ENCODE measurements at regions not wholly inside any gene's neighbourhood (a gene's known extent, or its start where the extent isn't known, plus 50 kb on each side); places are given as distances from the start of the nearest gene placed in this dataset.
A peak's percentile ranks its signal among the peaks of the same experiment; 100 is the strongest.

DNA sequence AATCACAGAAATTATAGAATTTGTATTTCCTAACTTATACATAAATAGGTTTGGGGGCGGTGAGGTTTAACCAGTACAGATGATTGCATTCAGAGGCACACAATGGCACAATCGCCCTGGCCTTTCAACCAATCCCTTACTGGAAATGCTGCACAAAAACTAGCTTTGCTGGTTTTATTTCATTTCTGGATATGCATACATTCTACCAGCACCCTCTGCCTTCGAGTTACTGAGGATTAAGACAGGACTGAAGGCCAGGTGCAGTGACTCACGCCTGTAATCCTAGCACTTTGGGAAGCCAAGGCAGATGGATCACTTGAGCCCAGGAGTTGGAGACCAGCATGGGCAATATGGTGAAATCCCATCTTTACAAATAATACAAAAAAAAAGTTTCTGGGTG is 336.1 kb downstream of the ARRDC4 start:
- BruUV-seq (replicated peaks): no TSS peak
- intact Hi-C loops (cut with micrococcal nuclease): loop anchor here (5.0 to 10.0 kb wide), 2 partner anchors 131 to 1052 kb away; no protein-coding TSS in a partner anchor
- Mint-ChIP-seq H3K27me3 (ENCODE audit: insufficient read depth, unreplicated experiment) (peaks cover 34% of the 10 kb centered on the region), H3K27ac (ENCODE audit: low read depth, unreplicated experiment) (no peak overlapping the region), H3K9me3 (ENCODE audit: unreplicated experiment) (no peaks in the 10 kb centered on the region), H3K4me1 (ENCODE audit: insufficient read depth, unreplicated experiment) (no peaks in the 10 kb centered on the region), H3K4me3 (ENCODE audit: unreplicated experiment) (no peak overlapping the region), H3K36me3 (ENCODE audit: insufficient read depth, unreplicated experiment) (no peaks in the 10 kb centered on the region)
- CTCF ChIA-PET: interaction anchor here (0.6 to 2.6 kb wide), 14 partner anchors 8 to 857 kb away, joined by 3 to 14 read pairs (median 3); no protein-coding TSS in a partner anchor
- POLR2A ChIA-PET: interaction anchor here (0.5 to 0.6 kb wide), 2 partner anchors 822 to 1946 kb away, joined by 3 to 6 read pairs; no protein-coding TSS in a partner anchor
- no peak for DNase-seq (ENCODE audit: unreplicated experiment)
- TF ChIP-seq, protein P1, sequence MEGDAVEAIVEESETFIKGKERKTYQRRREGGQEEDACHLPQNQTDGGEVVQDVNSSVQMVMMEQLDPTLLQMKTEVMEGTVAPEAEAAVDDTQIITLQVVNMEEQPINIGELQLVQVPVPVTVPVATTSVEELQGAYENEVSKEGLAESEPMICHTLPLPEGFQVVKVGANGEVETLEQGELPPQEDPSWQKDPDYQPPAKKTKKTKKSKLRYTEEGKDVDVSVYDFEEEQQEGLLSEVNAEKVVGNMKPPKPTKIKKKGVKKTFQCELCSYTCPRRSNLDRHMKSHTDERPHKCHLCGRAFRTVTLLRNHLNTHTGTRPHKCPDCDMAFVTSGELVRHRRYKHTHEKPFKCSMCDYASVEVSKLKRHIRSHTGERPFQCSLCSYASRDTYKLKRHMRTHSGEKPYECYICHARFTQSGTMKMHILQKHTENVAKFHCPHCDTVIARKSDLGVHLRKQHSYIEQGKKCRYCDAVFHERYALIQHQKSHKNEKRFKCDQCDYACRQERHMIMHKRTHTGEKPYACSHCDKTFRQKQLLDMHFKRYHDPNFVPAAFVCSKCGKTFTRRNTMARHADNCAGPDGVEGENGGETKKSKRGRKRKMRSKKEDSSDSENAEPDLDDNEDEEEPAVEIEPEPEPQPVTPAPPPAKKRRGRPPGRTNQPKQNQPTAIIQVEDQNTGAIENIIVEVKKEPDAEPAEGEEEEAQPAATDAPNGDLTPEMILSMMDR (IDR thresholded peaks at IDR 0.05; ENCODE audit: unreplicated experiment): no peak

DNA sequence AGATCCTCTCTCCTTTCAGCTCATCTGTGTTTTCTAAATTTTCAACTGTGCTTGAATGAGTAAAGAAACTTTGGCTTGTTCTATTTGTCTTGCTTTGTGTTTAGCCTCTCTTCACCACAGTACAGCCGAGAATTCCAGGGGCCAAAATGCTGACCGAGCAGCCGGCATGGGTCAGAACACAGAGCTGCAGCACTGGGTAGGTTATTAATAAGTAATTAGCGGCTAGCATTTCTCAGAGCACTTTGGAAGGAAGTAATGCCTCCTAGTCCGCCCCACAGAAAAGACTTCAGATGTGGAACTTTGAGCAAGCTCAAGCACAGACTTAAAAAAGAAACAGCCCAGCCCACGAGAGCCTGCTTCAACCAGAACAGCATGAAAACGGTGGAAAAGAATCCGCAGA is 343.9 kb downstream of the ARRDC4 start:
- H3K27ac Mint-ChIP-seq (ENCODE audit: low read depth, unreplicated experiment): no peak overlapping the region
- intact Hi-C loops (cut with micrococcal nuclease): no loop called here
- POLR2A ChIA-PET: no interaction called here
- CTCF ChIA-PET: interaction anchor here (0.7 to 2.4 kb wide), 2 partner anchors 10 to 124 kb away, joined by 3 to 7 read pairs; no protein-coding TSS in a partner anchor
- no peaks in the 10 kb centered on the region for H3K9me3 Mint-ChIP-seq (ENCODE audit: unreplicated experiment)
- TF ChIP-seq, protein P1 (IDR thresholded peaks at IDR 0.05; ENCODE audit: unreplicated experiment): no peak
- DNase-seq (ENCODE audit: unreplicated experiment): no peak
- H3K27me3 Mint-ChIP-seq (ENCODE audit: insufficient read depth, unreplicated experiment): peaks cover 51% of the 10 kb centered on the region
- no peaks in the 10 kb centered on the region for H3K4me1 Mint-ChIP-seq (ENCODE audit: insufficient read depth, unreplicated experiment)
- peaks cover under 1% of the 10 kb centered on the region for H3K36me3 Mint-ChIP-seq (ENCODE audit: insufficient read depth, unreplicated experiment)
- BruUV-seq (replicated peaks): no TSS peak
- no peak overlapping the region for H3K4me3 Mint-ChIP-seq (ENCODE audit: unreplicated experiment)

DNA sequence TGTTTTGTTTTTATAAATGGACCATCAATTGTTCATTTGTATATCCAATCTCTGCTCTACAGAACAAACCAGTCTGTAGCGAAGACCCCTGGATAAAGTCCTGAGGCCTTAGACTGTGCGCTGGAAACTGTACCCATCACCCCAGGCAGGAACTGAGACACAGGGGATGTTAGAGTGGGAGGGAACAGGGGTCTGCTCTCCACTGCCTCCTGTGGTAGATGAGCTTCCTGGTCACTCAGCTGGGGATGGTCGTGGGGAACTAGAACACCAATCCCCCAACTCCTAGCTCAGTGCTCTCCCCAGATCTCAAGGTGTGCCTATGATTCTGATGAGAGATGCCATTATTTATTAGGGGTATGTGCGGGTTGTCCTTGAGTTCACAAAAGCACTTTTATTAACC is 340.2 kb upstream of the IGF1R start:
- POLR2A ChIA-PET: no interaction called here
- intact Hi-C loops (cut with micrococcal nuclease): no loop called here
- Mint-ChIP-seq H3K27ac (ENCODE audit: low read depth, unreplicated experiment) (no peak overlapping the region), H3K4me3 (ENCODE audit: unreplicated experiment) (no peak overlapping the region), H3K27me3 (ENCODE audit: insufficient read depth, unreplicated experiment) (peaks cover 54% of the 10 kb centered on the region), H3K9me3 (ENCODE audit: unreplicated experiment) (peaks cover 9% of the 10 kb centered on the region), H3K4me1 (ENCODE audit: insufficient read depth, unreplicated experiment) (peaks cover 5% of the 10 kb centered on the region), H3K36me3 (ENCODE audit: insufficient read depth, unreplicated experiment) (peaks cover 7% of the 10 kb centered on the region)
- TF ChIP-seq, protein P1 (IDR thresholded peaks at IDR 0.05; ENCODE audit: unreplicated experiment): no peak
- no peak for DNase-seq (ENCODE audit: unreplicated experiment)
- CTCF ChIA-PET: interaction anchor here (1.2 to 4.1 kb wide), 4 partner anchors 13 to 120 kb away, joined by 4 to 42 read pairs (median 16); no protein-coding TSS in a partner anchor
- BruUV-seq (replicated peaks): no TSS peak

DNA sequence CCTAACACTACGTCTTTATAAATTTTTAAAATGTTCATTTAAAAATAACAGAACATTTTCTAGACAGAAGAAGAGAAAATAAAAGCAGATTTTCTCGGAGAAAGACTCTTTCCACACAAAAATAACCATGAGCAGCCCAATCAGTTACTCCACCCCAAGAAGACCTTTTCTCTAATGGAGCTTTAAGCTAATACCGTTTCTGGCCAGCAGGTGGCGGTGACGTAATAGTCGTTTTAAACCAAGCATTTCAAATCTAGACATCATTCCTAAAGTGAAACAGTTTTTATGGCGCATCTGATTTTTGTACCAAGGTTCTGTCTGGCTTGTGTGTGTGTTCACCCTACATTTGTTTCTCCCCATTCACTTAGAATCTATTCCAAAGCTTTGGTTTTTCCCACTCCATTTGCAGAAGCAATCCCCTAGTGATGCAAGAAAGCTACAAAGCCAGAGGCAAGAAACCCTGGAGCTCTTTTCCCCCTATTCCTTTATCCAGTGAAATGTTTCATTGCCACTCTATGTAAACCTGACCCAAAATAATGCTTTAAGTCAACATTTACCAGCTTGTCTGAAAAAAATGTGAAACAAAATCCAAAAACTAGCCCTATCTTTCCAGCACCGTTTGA is 336.7 kb upstream of the IGF1R start:
- ChIA-PET POLR2A (interaction anchor here (1.1 to 2.0 kb wide), 4 partner anchors 110 to 117 kb away, joined by 3 to 8 read pairs (median 4); no protein-coding TSS in a partner anchor), CTCF (interaction anchor here (0.5 to 5.0 kb wide), 33 partner anchors 8 to 517 kb away, joined by 3 to 239 read pairs (median 4); no protein-coding TSS in a partner anchor)
- Mint-ChIP-seq H3K9me3 (ENCODE audit: unreplicated experiment) (peaks cover 9% of the 10 kb centered on the region), H3K36me3 (ENCODE audit: insufficient read depth, unreplicated experiment) (peaks cover 7% of the 10 kb centered on the region), H3K27me3 (ENCODE audit: insufficient read depth, unreplicated experiment) (peaks cover 32% of the 10 kb centered on the region), H3K4me1 (ENCODE audit: insufficient read depth, unreplicated experiment) (peaks cover 5% of the 10 kb centered on the region), H3K27ac (ENCODE audit: low read depth, unreplicated experiment) (no peak overlapping the region), H3K4me3 (ENCODE audit: unreplicated experiment) (no peak overlapping the region)
- intact Hi-C loops (cut with micrococcal nuclease): loop anchor here (1.0 to 2.0 kb wide), 2 partner anchors 110 to 117 kb away; no protein-coding TSS in a partner anchor
- no TSS peak for BruUV-seq (replicated peaks)
- TF ChIP-seq, protein P1 (IDR thresholded peaks at IDR 0.05; ENCODE audit: unreplicated experiment): peak; percentile 63
- peak; percentile 79 for DNase-seq (ENCODE audit: unreplicated experiment)
